Body of pancreas (tissue), 4 donors: ENCODE measurements at regions not wholly inside any gene's neighbourhood (a gene's known extent, or its start where the extent isn't known, plus 50 kb on each side); places are given as distances from the start of the nearest gene placed in this dataset.

Source experiments
- ATAC-seq: fragments of 150-250 bp; one replicate; pipeline ENCODE4 v1.9.1; 2016
- DNase-seq, 4 donors: peaks; one replicate each; pipeline ENCODE4 v3.0.0-alpha.2; 2019
- H3K27ac ChIP-seq, 4 donors: fragments of 200-600 bp; sonication (generic); 1 replicate in 3 of 4; 2 replicates in 1 of 4; pipeline versions ENCODE4 v1.5.1 to v1.6.1; 2016 to 2019; ENCODE audit warnings: mild to moderate bottlenecking in 1 of 4, mixed read lengths in 1 of 4, moderate library complexity in 1 of 4
- H3K27me3 ChIP-seq, 2 donors: fragments of 200-600 bp; sonication (generic); one replicate each; pipeline ENCODE4 v1.6.0; 2016; ENCODE audit warnings: mild to moderate bottlenecking in 1 of 2
- H3K36me3 ChIP-seq, 2 donors: fragments of 200-600 bp; sonication (generic); replicated peaks in 1 of 2; 2 replicates each; pipeline ENCODE4 v1.5.1; 2016; ENCODE audit warnings: low read depth in 2 of 2; ENCODE audit not compliant: insufficient read depth in 1 of 2
- H3K4me1 ChIP-seq: fragments of 200-600 bp; sonication (generic); one replicate; pipeline ENCODE4 v1.6.0; 2016
- H3K4me3 ChIP-seq, 2 donors: fragments of 200-600 bp; sonication (generic); 1 replicate in 1 of 2; 2 replicates in 1 of 2; pipeline ENCODE4 v1.5.1; 2016 to 2019
- H3K9me3 ChIP-seq, 3 donors: fragments of 200-600 bp; sonication (generic); 1 replicate in 2 of 3; 2 replicates in 1 of 3; pipeline ENCODE4 v1.5.1; 2016
- CTCF ChIP-seq, 7 experiments: fragments of 450-650 bp in 4 of 7; fragments of 200-600 bp in 3 of 7; sonication (generic) in 3 of 7; IDR thresholded peaks; one replicate each; pipeline ENCODE4 v1.5.1; 2016 to 2019; ENCODE audit warnings: antibody characterized with exemption in 7 of 7
- POLR2A ChIP-seq, 3 donors: fragments of 450-650 bp; IDR thresholded peaks; one replicate each; pipeline ENCODE4 v1.6.1; 2016; ENCODE audit warnings: antibody characterized with exemption in 3 of 3, mild to moderate bottlenecking in 2 of 3
- WGBS, 2 donors: methylation state at CpG; one replicate each; pipeline ENCODE4 v1.1.5; 2017; 5-methylcytosine and 5-hydroxymethylcytosine counted together
- intact Hi-C: fragments of 100-400 bp; cut with DNase I; formaldehyde crosslinking; loops from one replicate; pipeline ENCODE4 v1.15.1; 2023

GRCh38 chrX:134742573-134742972 lies 54.4 kb downstream of the PABIR2 start:
- no peak for TF ChIP-seq CTCF (IDR thresholded peaks at IDR 0.05)
- no peak for TF ChIP-seq POLR2A (IDR thresholded peaks at IDR 0.05)
- Histone ChIP-seq H3K36me3 (no peaks in the 10 kb centered on the region), H3K4me3 (no peak overlapping the region), H3K27me3 (no peaks in the 10 kb centered on the region), H3K4me1 (no peaks in the 10 kb centered on the region), H3K27ac (no peak overlapping the region), H3K9me3 (no peaks in the 10 kb centered on the region)
- DNase-seq (no peak), ATAC-seq (no peak)
- intact Hi-C loops = no loop called here
- 84 to 89% methylated on average over 2 of the region's 2 CpGs for WGBS, 2 donors

- Histone ChIP-seq H3K4me1 (no peaks in the 10 kb centered on the region), H3K4me3 (no peak overlapping the region), H3K9me3 (no peaks in the 10 kb centered on the region), H3K27me3 (no peaks in the 10 kb centered on the region), H3K36me3 (no peaks in the 10 kb centered on the region), H3K27ac (no peak overlapping the region)
- TF ChIP-seq CTCF (IDR thresholded peaks at IDR 0.05) = no peak
- TF ChIP-seq POLR2A (IDR thresholded peaks at IDR 0.05) = no peak
- DNase-seq = no peak
- intact Hi-C loops = no loop called here
- ATAC-seq = no peak
- 69 to 78% methylated on average over 2 of the region's 2 CpGs for WGBS, 2 donors
These were observed 55.3 kb downstream of the PABIR2 start for GRCh38 chrX:134741746-134742145.

- H3K27ac ChIP-seq = no peak overlapping the region
- no peaks in the 10 kb centered on the region for H3K36me3 ChIP-seq
- 47 to 57% methylated on average over 7 to 8 of the region's 8 CpGs for WGBS, 2 donors
- H3K4me3 ChIP-seq = no peak overlapping the region
- no peaks in the 10 kb centered on the region for H3K9me3 ChIP-seq
- TF ChIP-seq POLR2A (IDR thresholded peaks at IDR 0.05) = no peak
- TF ChIP-seq CTCF (IDR thresholded peaks at IDR 0.05) = no peak
- intact Hi-C loops = no loop called here
- no peaks in the 10 kb centered on the region for H3K27me3 ChIP-seq
- ATAC-seq = no peak
- no peak for DNase-seq
- no peaks in the 10 kb centered on the region for H3K4me1 ChIP-seq
These were observed 57.8 kb downstream of the PABIR2 start for GRCh38 chrX:134738986-134739740.

- Histone ChIP-seq H3K4me1 (no peaks in the 10 kb centered on the region), H3K27me3 (no peaks in the 10 kb centered on the region), H3K27ac (no peak overlapping the region), H3K9me3 (no peaks in the 10 kb centered on the region), H3K4me3 (no peak overlapping the region), H3K36me3 (no peaks in the 10 kb centered on the region)
- 56 to 65% methylated on average over 1 to 3 of the region's 3 CpGs for WGBS, 2 donors
- ATAC-seq (no peak), DNase-seq (no peak)
- TF ChIP-seq POLR2A (IDR thresholded peaks at IDR 0.05) = no peak
- no peak for TF ChIP-seq CTCF (IDR thresholded peaks at IDR 0.05)
- intact Hi-C loops = no loop called here
These were observed 58.6 kb downstream of the PABIR2 start for GRCh38 chrX:134738445-134738844.
